H7 (cell line): ENCODE measurements at regions not wholly inside any gene's neighbourhood (a gene's known extent, or its start where the extent isn't known, plus 50 kb on each side); places are given as distances from the start of the nearest gene placed in this dataset.

Source experiments
- DNase-seq: peaks from one replicate; pipeline ENCODE4 v3.0.0; 2012
- H3K27me3 ChIP-seq: 2 replicates; pipeline ENCODE4 v1.6.0; 2011; ENCODE audit warnings: mild to moderate bottlenecking, low read length; ENCODE audit not compliant: control insufficient read depth, insufficient read depth
- H3K36me3 ChIP-seq: replicated peaks from 2 replicates; pipeline ENCODE4 v1.5.1; 2011; ENCODE audit warnings: low read length; ENCODE audit not compliant: control insufficient read depth, insufficient read depth
- H3K4me3 ChIP-seq: 2 replicates; pipeline ENCODE4 v1.5.1; 2011; ENCODE audit warnings: low read depth, mild to moderate bottlenecking, control low read depth, low read length, moderate library complexity; ENCODE audit not compliant: insufficient read depth

DNA sequence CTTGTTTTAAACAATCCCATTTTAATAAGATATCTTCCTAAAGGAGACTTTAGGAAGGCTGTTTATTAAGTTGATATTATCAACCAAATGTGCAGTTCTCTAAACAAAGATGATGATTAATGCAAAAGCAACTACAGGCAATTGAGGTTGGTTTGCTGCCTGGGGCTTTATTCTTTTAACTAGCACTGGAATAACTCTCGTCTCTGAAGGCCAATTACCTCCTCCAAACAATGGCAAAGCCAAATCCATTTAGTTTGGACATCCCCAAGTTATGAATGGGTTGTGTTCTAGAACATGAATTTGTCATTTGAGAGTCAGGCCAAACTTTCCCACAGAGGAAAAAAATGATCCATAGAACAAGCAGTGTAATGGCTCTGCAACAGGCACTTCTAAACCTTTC, 114.1 kb downstream of the SLC16A9 start:
- Histone ChIP-seq H3K4me3 (no peak overlapping the region), H3K27me3 (no peaks in the 10 kb centered on the region), H3K36me3 (no peaks in the 10 kb centered on the region)
- no peak for DNase-seq

DNA sequence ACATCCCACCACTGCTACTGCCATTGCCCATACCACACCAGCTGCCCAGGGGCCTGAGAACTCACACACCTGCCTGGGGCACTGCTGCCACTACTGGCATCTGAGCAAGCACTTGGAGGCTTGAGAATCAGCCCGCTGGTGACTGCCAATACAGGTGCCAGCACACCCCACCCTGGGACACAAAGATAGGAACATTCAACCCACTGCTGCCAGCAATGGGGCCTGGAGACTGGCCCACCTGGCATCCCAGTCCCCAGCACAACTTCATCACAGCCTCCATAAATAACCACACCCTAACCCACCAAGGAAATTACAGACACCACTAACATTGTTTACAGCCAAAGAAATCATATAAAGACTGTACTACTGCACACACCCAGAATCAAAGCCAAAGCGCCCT, 115.9 kb downstream of the SLC16A9 start:
- H3K36me3 ChIP-seq, result no peaks in the 10 kb centered on the region
- H3K4me3 ChIP-seq, result no peak overlapping the region
- H3K27me3 ChIP-seq, result no peaks in the 10 kb centered on the region
- DNase-seq, result no peak

DNA sequence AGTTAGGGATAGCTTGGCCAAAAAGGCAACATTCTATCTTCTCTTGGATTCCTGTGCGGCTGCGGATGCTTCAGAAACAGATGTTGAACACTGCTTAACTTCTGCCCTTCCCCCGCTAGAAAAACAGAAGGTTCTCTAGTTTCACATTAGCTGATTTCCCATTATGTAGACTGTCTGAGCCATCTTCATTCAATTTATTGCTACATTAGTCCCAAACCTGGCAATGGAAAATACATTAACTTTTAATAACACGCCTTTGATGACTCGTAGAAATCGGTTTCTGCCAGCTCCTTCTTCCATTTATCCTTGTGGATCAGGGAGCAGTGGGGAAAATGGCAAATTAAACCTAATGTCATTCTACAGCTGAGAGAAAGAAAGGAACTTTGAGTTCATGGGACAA, 119.9 kb downstream of the SLC16A9 start:
- no peak for DNase-seq
- no peaks in the 10 kb centered on the region for H3K27me3 ChIP-seq
- H3K36me3 ChIP-seq, result no peaks in the 10 kb centered on the region
- no peak overlapping the region for H3K4me3 ChIP-seq

DNA sequence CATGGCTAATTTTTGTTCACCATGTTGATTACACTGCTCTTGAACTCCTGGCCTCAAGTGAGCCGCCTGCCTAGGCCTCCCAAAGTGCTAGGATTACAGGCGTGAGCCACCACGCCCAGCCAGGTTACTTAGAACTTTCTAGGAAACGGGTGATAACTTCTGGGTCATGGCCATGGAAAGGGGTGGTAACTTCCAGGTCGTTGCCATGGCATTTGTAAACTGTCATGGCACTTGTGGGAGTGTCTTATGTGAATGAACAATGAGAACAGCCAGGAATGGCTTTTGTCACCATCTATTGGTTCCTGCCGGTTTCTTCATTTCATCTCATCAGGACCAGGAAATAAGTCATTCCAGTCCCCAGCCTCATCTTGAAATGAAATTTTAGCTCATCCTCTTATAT, 120.9 kb downstream of the SLC16A9 start:
- no peaks in the 10 kb centered on the region for H3K36me3 ChIP-seq
- no peak overlapping the region for H3K4me3 ChIP-seq
- H3K27me3 ChIP-seq, result no peaks in the 10 kb centered on the region
- DNase-seq, result no peak

DNA sequence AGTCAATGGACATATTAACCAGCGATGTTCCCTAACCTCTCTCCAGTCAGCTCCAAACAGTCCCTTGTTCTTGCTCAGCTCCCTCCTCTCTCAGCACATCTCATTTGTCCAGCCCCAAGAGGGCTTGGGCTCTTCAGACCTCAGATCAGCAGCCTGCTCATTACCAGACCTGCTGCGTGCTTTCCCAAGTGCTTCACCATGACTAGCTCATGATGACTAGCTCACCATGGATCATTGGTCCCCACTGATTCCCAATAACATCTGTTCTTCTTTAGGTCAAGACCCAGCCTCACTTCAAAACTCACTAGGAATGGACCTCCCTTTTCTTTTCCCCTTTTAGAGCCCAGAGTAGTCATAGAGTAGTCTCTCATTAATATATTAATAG, 121.9 kb downstream of the SLC16A9 start:
- no peak for DNase-seq
- H3K36me3 ChIP-seq, result no peaks in the 10 kb centered on the region

DNA sequence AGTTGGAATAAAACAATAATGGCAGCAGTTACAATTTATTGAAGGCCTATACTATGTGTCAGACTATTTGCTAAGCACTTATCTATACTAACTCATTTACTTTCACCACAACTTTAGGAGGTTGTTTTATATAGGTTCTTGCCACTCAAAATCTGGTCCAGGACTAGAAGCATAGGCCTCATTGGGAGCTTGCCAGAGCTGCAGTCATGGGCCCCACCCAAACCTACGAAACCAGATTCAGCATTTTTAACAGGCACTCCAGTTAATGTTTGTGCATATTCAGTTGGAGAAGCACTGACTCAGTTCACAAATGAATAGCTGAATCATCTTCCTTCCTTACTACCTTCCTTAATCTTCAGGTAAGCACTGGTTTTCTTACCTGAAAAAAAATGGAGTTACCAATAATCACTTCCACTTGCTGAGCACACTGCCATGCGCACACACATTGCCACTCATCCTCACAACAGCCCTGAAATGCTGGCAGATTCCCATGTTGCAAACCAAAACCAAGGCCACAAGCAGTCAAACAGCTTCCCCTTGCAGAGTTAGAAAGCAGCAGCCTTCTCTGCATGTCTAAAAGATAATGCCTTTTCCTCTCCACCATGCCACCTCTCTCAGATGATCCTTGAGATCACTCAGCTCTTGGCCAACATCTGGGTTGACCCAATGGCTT, 122.4 kb downstream of the SLC16A9 start:
- no peak for DNase-seq
- no peaks in the 10 kb centered on the region for H3K27me3 ChIP-seq
- H3K4me3 ChIP-seq, result no peak overlapping the region
- H3K36me3 ChIP-seq, result no peaks in the 10 kb centered on the region

More for the DNA sequence above, 121.9 kb downstream of the SLC16A9 start:
- Histone ChIP-seq H3K4me3 (no peak overlapping the region), H3K27me3 (no peaks in the 10 kb centered on the region)

DNA sequence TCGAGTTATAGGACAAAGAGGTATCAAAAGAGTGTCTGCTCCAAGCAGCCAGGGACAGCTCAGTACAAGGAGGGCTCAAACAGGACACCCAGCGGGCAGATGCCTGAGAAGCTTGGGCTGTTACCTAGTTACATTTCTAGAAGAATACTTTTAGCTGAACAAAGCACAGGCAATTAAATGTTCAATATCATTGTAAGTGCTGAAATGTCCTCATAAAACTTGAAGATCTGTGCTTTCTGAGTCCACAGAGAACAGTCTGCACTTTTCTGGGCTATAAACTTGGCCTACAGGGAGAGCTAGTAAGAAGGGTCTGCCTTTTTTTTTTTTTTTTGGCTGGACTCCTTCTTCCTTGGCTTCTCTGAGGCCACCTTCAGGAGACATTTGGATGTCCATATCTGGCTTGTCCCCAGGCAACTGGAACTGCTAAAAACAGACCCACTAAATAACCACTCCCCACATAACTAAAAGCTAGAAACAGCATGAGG, 123.2 kb downstream of the SLC16A9 start:
- Histone ChIP-seq H3K36me3 (no peaks in the 10 kb centered on the region), H3K27me3 (no peaks in the 10 kb centered on the region), H3K4me3 (no peak overlapping the region)
- DNase-seq, result no peak

DNA sequence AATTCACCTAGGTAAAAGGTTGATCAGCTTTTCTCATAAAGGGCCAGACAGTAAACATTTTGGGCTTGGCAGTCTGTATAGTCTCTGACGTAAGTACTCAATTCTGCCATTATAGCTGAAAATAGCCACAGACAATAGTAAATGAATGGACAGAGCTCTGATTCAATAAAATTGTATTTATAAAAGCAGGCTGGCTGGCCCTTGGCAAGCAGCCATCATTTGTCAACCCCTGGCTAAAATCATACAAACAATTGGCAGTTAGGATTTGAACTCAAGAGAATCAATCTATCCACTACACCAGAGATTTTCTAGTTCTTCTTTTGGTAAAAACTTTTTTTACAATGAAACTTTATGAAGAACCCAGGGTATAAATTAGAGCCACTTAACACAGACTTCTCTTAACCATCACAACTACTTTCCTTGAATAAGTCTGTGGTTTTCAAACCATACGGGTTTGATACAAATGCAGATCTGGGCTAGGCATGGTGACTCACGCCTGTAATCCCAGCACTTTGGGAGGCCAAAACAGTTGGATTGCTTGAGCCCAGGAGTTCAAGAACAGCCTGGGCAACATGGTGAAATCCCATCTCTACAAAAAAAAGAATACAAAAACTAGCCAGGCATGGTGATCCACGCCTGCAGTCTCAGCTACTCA, 124.5 kb downstream of the SLC16A9 start:
- H3K36me3 ChIP-seq, result no peaks in the 10 kb centered on the region
- no peak for DNase-seq
- no peak overlapping the region for H3K4me3 ChIP-seq
- H3K27me3 ChIP-seq, result no peaks in the 10 kb centered on the region

DNA sequence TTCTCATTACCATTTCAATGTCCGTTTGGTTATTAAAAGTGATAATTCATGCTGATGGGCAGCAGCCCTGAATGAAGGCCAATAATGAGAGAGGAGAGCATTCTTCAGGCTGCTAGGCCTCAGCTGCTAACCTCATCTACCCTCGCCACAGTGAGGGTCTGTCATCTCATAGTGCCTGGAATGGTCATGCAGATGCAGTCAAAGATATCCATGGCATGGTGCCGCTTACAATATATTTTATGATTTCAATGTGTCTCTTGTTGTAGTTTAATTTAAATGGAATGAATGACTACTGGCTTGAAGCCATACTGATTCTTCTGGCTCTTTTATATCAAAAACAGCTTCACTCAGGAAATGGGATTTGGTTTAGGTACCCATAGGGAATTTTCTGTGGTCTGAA, 126.9 kb downstream of the SLC16A9 start:
- DNase-seq, result no peak
- Histone ChIP-seq H3K4me3 (no peak overlapping the region), H3K27me3 (no peaks in the 10 kb centered on the region), H3K36me3 (no peaks in the 10 kb centered on the region)

DNA sequence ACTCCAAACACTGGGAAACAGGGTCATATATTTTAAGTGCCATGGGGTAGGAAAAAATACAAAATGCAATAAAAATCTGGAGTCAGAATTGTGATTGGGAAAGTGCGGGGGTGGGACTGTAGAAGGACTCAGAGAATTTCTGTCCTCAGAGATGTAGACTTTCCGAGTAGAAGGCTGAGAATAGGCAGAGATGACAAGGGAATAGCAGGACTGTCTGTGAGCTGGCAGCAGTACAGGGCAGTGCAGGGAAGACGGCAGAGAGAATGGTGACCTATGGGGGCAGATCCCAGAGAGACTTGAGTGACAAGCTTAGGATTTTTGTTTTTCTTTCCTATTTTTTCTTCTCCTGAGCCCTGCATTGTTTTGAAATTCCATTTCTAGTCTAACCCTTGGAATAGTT, 127.6 kb downstream of the SLC16A9 start:
- H3K27me3 ChIP-seq, result no peaks in the 10 kb centered on the region
- H3K4me3 ChIP-seq, result no peak overlapping the region
- no peaks in the 10 kb centered on the region for H3K36me3 ChIP-seq
- DNase-seq, result peak; percentile 7

DNA sequence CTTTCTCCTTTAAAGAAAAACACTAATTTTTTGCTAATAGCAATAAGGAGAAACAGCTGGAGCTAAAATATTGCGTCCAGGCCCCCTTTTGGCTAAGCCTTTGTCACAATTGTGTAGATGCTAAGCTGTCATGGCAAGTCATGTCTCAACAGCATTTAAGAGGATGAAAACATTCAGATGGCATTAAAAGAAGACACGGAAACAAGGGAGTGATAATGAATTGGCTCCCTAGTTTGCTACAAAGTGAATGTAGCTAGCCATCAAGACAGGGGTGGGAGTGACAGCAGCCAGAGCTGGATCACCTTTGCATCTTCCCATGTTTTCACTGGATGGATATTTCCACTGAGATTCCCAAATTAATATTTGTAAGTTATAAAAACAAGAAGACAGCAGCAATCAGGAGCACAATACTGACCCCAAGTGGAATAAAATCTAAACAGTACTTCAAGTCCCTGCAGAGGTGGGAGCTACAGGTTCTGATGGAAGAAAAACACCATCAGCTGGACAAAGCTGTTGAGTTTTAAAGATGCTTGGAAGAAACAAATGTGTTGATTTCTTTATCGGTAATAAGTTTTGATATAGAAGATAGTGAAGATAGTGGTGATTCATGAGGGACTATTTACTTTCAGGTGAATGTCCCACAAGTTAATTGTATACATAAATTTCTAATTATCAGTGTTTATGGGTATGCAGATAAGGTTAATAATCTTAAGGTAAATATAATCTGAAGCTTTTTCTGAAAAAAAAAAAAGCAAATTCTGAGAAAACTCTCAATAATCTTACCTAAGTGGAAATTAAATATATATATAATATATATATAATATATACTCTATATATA, 129.4 kb downstream of the SLC16A9 start:
- Histone ChIP-seq H3K4me3 (no peak overlapping the region), H3K36me3 (no peaks in the 10 kb centered on the region), H3K27me3 (no peaks in the 10 kb centered on the region)
- DNase-seq, result peak; percentile 17

DNA sequence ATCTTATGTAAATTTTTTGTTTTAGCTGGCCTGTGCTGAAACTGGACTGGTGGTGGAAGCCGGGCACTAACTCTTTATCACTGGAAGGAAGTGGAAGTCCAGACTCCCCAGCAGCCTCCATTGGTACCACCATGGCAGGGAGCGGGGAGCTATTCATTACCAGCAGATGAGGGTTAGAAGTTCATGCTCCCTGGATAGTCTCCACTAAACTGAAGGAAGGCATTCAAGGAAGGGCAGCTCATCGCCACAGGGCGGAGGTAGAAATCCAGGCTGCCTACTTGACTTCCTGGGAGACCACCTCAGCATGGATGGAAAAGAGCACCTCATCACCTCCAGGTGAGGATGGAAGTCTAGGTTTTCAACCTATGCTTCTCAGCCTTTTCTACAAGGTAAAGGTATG, 130.9 kb downstream of the SLC16A9 start:
- no peaks in the 10 kb centered on the region for H3K27me3 ChIP-seq
- no peak overlapping the region for H3K4me3 ChIP-seq
- no peaks in the 10 kb centered on the region for H3K36me3 ChIP-seq
- DNase-seq, result no peak

DNA sequence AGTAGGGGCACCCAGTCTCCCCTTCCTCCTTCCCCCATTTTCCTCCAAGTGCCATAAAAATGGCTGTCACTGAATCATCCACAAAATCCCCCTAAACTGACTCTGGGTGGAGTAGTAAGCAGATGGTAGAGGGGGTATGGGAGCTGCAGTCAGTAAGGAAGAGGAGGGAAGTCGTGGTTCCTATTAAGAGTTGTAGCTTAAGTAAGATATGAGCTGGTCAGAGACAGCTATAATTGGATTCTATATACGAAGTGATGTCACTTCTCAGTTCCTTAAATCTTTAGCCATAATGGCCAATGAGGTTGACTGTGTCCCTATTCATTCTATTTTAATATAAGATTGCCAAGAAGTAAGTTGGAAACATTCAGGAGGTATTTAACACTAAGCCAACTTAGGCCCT, 131.7 kb downstream of the SLC16A9 start:
- H3K27me3 ChIP-seq, result no peaks in the 10 kb centered on the region
- no peaks in the 10 kb centered on the region for H3K36me3 ChIP-seq
- DNase-seq, result no peak
- H3K4me3 ChIP-seq, result no peak overlapping the region

DNA sequence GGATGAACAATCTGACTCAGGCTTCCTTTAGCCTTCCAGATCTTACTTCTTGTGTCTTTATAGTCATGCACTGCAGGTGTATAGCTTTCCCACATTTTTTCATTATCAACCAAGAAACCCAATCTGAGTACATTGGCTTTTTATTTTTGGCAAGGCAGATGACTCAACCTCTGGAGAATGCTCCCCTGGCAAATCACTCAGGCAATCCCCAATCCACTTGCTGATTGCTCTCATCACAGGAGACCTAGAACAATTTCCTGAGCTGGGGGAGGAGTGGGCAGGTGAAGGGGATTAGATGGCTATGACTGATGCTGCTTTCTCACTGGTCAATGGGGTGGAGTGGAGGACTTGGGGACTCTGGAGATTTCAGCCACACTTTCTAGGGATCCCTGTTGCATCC, 134.4 kb downstream of the SLC16A9 start:
- H3K36me3 ChIP-seq, result no peaks in the 10 kb centered on the region
- no peaks in the 10 kb centered on the region for H3K27me3 ChIP-seq
- H3K4me3 ChIP-seq, result no peak overlapping the region
- no peak for DNase-seq

DNA sequence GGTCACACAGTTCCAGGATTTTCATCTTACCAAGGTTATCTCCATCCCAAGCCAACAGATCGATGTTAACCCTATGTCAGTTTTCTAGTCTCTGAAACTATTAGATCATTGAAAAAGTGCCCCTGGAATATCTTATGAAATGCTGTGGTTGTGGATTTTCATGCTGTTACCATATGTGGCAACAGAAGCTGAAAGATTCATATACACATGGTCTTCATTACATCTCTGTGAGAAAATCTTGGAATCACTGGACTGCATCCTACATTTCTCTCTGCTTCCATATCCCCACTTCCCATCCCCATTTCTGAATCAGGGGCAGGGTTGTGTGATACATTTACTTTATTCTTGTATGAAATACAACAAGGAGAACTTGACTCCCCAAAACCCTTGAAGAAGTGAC, 146.1 kb downstream of the SLC16A9 start:
- no peak overlapping the region for H3K4me3 ChIP-seq
- no peaks in the 10 kb centered on the region for H3K27me3 ChIP-seq
- no peak for DNase-seq

More for the DNA sequence above, 146.1 kb downstream of the SLC16A9 start:
- H3K36me3 ChIP-seq, result no peaks in the 10 kb centered on the region
